NCI-H1092 treated with DMSO at 0.1 percent for 48 hours (cell line): ENCODE measurements at regions not wholly inside any gene's neighbourhood (a gene's known extent, or its start where the extent isn't known, plus 50 kb on each side); places are given as distances from the start of the nearest gene placed in this dataset.
"Not testable (repeated sequence)": the region's sequence is repeated elsewhere in the genome, so short reads cannot be mapped to it uniquely, and the experiment has no call there.

ENCODE experiments used
- DNase-seq: peaks from one replicate; lab custom pipeline; 2025; lab: John Stamatoyannopoulos, UW

- no peak for DNase-seq
These were observed 154.0 kb downstream of the REEP3 start for GRCh38 chr10:63675171-63675570.

- DNase-seq = no peak
These were observed 155.8 kb downstream of the REEP3 start for GRCh38 chr10:63677001-63677400.

- not testable (repeated sequence) for DNase-seq
These were observed 159.3 kb downstream of the REEP3 start for GRCh38 chr10:63680545-63680944.

- no peak for DNase-seq
These were observed 160.9 kb downstream of the REEP3 start for GRCh38 chr10:63681993-63682697.

GRCh38 chr10:63682698-63683052, 161.5 kb downstream of the REEP3 start:
- not testable (repeated sequence) for DNase-seq

- no peak for DNase-seq
These were observed 162.0 kb downstream of the REEP3 start for GRCh38 chr10:63683223-63683622.

- no peak for DNase-seq
These were observed 162.5 kb downstream of the REEP3 start for GRCh38 chr10:63683686-63684085.

- DNase-seq = no peak
These were observed 163.2 kb downstream of the REEP3 start for GRCh38 chr10:63684257-63684936.

- DNase-seq = no peak
These were observed 168.6 kb downstream of the REEP3 start for GRCh38 chr10:63689768-63690167.

- DNase-seq = no peak
These were observed 171.2 kb downstream of the REEP3 start for GRCh38 chr10:63692220-63692896.

- DNase-seq = not testable (repeated sequence)
These were observed 171.8 kb downstream of the REEP3 start for GRCh38 chr10:63693021-63693420.

GRCh38 chr10:63696205-63696604, 175.0 kb downstream of the REEP3 start:
- no peak for DNase-seq

GRCh38 chr10:63697956-63698786, 177.0 kb downstream of the REEP3 start:
- no peak for DNase-seq

- no peak for DNase-seq
These were observed 177.6 kb downstream of the REEP3 start for GRCh38 chr10:63698787-63699150.

- peak; percentile 48 for DNase-seq
These were observed 178.8 kb downstream of the REEP3 start for GRCh38 chr10:63699785-63700613.

GRCh38 chr10:63700631-63701156, 179.5 kb downstream of the REEP3 start:
- peak; percentile 48 for DNase-seq

GRCh38 chr10:63702092-63702491, 180.9 kb downstream of the REEP3 start:
- DNase-seq = peak; percentile 77

GRCh38 chr10:63703113-63703670, 182.0 kb downstream of the REEP3 start:
- peak; percentile 72 for DNase-seq

- DNase-seq = peak; percentile 86
These were observed 182.6 kb downstream of the REEP3 start for GRCh38 chr10:63703740-63704345.

- peak; percentile 79 for DNase-seq
These were observed 186.2 kb downstream of the REEP3 start for GRCh38 chr10:63707254-63707910.
